Vagina (tissue), 2 donors: ENCODE measurements at regions not wholly inside any gene's neighbourhood (a gene's known extent, or its start where the extent isn't known, plus 50 kb on each side); places are given as distances from the start of the nearest gene placed in this dataset.

ENCODE experiments used
- POLR2A ChIP-seq, 2 donors: fragments of 450-650 bp; IDR thresholded peaks; one replicate each; pipeline ENCODE4 v1.6.1; 2017; ENCODE audit warnings: antibody characterized with exemption in 2 of 2, mild to moderate bottlenecking in 2 of 2, moderate library complexity in 2 of 2
- POLR2AphosphoS5 ChIP-seq, 2 donors: sonication (generic); formaldehyde crosslinking; IDR thresholded peaks; one replicate each; pipeline ENCODE4 v1.9.0; 2017; ENCODE audit warnings: antibody characterized with exemption in 2 of 2, mild to moderate bottlenecking in 2 of 2, low read depth in 1 of 2; ENCODE audit not compliant: insufficient read depth in 1 of 2

DNA sequence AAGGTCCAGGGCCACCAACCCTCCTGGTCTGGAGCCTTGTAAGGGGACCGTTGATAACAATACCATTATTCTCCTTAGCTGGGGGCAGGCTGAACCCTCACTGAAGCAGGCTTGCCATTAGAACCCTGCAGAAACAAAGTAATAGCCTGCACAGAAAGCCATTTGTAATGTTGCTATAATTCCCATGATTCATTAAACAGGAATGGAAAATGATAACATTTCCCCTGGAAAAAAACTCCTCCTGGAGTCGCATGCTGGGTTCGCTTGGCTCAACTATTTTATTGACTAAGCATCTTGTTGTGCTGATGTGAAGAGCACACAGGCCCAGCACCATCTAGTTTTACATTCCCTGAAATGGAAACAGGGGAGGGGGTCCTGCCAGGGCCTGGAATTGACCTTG is 155.6 kb upstream of the CSF3R start:
- TF ChIP-seq POLR2A (IDR thresholded peaks at IDR 0.05) (no peak), POLR2AphosphoS5 (IDR thresholded peaks at IDR 0.05; ENCODE audit: insufficient read depth in 1 of 2, low read depth in 1 of 2) (no peak)
